SIG-M5 treated with dmso at 0.1 percent for 504 hours (cell line): ENCODE measurements at regions not wholly inside any gene's neighbourhood (a gene's known extent, or its start where the extent isn't known, plus 50 kb on each side); places are given as distances from the start of the nearest gene placed in this dataset.

Experiments
- DNase-seq: peaks from one replicate; lab custom pipeline; 2025; ENCODE audit not compliant: unreplicated experiment; lab: John Stamatoyannopoulos, UW

DNA sequence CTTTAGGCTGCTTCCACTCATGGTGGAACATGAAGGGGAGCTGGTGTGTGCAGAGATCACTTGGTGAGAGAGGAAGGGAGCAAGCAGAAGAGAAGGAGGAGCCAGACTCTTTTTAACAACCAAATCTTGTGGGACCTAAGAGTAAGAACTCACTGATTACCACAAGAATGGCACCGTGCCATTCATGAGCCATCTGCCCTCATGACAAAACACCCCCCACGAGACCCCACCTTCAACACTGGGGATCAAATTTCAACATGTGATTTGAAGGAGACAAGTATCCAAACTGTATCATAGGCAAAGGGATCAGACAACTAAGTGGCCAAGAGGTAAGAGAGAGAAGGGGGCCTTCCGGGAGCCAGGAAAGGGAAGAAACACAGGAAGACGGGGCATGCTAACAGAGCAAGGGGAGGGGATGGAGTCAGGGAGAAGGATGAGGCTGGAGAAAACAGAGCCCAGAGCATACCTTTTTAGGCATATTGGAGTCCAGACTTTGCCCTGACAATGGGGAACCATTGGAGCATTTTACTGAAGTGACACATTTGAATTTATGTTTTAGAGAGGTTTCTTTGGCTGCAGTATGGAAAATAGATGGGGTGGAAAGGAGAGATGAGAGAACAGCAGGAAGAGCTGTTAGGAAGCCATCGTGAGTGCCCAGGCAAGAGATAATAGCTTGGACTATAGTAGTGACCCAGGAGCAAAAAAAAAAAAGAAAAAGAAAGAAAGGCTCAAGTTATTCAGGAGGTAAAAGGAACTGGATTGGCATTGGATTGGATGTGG lies 204.4 kb upstream of the NUDT4 start:
- no peak for DNase-seq

GRCh38 chr12:93174048-93174447 lies 203.7 kb upstream of the NUDT4 start:
- DNase-seq: no peak

DNA sequence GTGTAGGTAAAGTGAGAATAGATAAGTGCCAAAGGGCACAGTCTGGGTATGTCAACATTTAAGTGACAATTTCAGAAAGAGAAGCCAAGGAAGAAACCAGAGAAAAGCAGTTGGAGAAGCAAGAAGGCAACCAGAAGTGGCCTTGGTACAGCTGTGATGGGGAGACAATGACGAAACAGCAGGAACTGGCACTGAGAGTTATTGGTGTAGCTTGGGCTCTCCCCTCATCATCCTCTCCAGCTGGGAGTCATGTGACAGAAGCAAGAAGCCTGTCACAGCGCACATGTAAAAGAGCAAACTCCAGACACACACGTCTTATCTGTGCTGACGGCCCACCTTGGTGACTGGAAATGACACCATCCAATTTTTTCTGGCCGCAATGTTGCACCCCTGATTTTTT lies 203.3 kb upstream of the NUDT4 start:
- peak; percentile 63 for DNase-seq

- DNase-seq: no peak
Measured at GRCh38 chr12:93176165-93176564, 201.6 kb upstream of the NUDT4 start.

GRCh38 chr12:93176610-93177126 lies 201.1 kb upstream of the NUDT4 start:
- no peak for DNase-seq

DNA sequence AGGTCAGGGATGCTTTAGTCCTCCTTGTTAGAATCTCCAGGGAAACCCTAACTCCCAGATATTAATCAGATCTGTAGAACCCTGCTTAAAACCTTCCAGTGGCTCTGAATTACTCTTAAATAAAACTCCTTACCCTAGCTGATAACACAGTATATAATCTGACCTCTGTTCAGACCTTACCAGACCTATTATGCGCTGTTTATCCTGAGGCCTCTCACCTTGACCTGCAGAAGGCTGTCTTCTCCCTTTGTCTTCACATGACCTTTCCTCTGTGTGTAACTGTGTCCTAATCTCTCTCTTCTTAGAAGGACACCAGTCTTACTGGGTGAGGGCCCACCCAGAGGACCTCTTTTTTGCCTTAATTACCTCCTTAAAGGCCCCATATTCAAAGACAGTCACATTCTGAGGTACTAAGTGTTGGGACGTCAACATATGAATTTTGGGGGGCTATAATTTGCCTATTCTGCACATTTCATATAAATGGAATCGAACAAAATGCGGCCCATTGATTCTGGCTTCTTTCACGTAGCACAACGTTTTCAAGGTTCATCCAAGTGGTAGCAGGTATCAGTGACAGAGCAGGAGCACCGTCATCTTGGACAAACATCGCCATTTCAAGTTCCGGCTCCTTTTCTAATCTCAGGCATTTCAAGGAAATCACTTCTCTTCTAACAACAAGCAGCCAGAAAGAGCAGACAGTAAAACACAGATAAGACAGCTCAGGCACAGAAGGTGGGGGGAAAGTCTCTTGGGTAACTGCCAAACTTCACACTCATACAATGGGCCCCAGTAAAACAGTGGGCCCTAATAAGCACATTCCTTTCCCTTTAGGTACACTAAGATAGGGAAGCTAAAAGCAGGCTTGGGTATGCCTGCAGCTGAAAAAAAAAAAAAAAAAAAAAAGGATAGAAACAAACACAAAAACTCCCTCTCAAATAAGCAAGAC lies 200.2 kb upstream of the NUDT4 start:
- no peak for DNase-seq

- DNase-seq: peak; percentile 61
Measured at GRCh38 chr12:93178154-93178878, 199.4 kb upstream of the NUDT4 start.

GRCh38 chr12:93179792-93180191 lies 197.9 kb upstream of the NUDT4 start:
- no peak for DNase-seq

- no peak for DNase-seq
Measured at GRCh38 chr12:93180566-93180965, 197.2 kb upstream of the NUDT4 start.

GRCh38 chr12:93181409-93181965 lies 196.2 kb upstream of the NUDT4 start:
- DNase-seq: no peak

- DNase-seq: peak; percentile 99
Measured at GRCh38 chr12:93183940-93184671, 193.6 kb upstream of the NUDT4 start.

- no peak for DNase-seq
Measured at GRCh38 chr12:93184672-93185368, 192.9 kb upstream of the NUDT4 start.

GRCh38 chr12:93185369-93185741 lies 192.4 kb upstream of the NUDT4 start:
- DNase-seq: no peak

- peak; percentile 96 for DNase-seq
Measured at GRCh38 chr12:93186131-93186530, 191.6 kb upstream of the NUDT4 start.

DNA sequence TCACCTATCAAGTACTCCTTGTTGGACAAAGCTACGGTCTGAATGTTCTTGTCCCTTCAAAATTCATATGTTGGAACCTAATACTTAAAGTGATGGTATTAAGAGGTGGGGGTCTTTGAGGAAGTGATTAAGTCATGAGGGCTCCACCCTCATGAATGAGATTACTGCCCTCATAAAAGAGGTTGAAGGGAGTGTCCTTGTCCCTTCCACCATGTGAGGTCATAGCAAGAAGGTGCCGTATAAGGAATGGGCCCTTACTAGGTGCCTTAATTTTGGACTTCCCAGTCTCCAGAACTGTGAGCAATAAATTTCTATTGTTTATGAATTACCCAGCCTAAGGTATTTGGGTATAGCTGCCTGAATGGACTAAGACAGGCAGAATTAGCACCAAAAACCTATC lies 191.1 kb upstream of the NUDT4 start:
- DNase-seq: no peak

- DNase-seq: no peak
Measured at GRCh38 chr12:93191423-93191822, 186.3 kb upstream of the NUDT4 start.

DNA sequence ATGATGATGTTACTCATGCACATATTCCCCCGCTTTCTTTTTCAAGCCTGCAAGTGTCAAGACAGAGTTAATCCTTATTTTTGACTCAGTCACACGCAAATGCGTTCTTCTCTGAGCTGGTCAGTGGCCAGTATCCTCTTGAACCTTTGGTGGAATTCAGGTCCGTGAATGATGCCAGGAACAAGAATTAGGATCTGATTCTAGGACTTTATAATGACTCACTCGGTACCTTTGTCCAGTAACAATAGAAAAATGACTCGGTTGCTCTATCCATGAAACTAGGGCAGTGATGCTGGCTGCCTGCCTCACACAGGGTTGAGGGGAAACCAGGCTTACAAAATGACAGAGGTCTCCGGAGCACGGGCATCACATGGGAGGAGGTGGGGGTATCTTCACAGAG lies 185.8 kb upstream of the NUDT4 start:
- no peak for DNase-seq

DNA sequence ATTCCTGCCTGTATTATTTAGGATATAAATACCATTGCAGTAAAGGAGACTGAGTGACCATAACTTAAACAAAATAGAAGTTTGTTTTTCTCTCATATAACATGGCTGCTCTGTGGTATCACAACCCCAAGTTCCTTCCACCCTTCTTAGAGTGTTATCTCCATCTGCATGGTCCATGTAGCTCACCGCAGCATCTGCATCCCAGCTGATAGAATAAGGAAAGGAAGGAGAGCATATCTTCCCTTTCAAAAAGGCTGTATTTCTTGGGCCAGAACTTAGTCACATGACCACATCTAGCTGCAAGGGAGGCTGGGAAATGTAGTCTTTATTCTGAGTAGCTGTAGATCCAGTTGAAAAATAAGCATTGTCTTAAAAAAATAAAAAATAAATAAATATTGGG lies 184.8 kb upstream of the NUDT4 start:
- DNase-seq: no peak

DNA sequence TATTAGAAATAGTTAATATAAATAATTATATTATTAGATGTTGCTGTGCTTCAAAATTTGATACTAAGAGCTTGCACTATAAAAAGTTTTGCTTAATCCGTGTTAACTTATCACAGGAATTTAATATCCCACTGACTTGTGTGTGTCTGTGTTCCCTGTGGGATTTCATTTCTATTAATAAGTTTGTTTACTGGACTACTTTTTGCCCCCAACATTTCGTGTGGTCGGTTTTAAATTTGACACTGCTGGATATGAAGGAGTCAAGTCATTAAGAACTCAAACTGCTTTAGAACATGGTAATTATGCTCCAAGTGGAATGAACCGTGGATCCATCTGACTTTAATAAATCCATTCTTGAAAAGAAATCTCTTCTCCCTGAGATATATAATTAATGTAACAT lies 182.2 kb upstream of the NUDT4 start:
- no peak for DNase-seq
